ENCODE measurements at regions not wholly inside any gene's neighbourhood (a gene's known extent, or its start where the extent isn't known, plus 50 kb on each side); places are given as distances from the start of the nearest gene placed in this dataset.

DNA sequence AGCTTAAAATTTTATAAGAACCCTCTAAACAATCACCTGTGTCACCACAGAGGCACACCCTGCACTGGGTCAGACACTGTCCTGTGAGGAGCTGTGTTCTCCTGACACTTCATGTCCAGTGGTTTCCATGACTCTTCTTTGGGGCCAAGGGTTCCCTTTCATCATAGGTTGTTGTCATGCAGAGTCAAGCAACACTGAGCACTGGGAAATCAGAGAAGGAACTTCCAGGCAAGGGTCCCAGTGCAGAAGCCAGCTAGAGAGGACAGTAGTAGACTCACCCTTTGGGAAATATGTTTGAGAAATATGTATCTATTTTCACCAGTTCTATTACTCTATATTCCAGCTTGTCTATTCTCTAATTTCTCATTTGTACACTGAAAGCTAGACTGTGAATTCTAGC is 56.4 kb upstream of the PRSS58 start:
- TF ChIP-seq ZNF274 (IDR thresholded peaks at IDR 0.05; ENCODE audit: low read depth, low read length) (no peak), YY1 (IDR thresholded peaks at IDR 0.05; ENCODE audit: insufficient read depth, insufficient read length) (no peak)
